NAMALWA (cell line): ENCODE measurements at regions not wholly inside any gene's neighbourhood (a gene's known extent, or its start where the extent isn't known, plus 50 kb on each side); places are given as distances from the start of the nearest gene placed in this dataset.

Source experiments
- DNase-seq: peaks from one replicate; pipeline ENCODE4 v3.0.0-alpha.2; 2015; ENCODE audit warnings: low spot score

- no peak for DNase-seq
Observed at GRCh38 chr18:43882358-43883055, 605.2 kb upstream of the SYT4 start.

GRCh38 chr18:43883886-43884285 lies 606.6 kb upstream of the SYT4 start:
- no peak for DNase-seq

DNA sequence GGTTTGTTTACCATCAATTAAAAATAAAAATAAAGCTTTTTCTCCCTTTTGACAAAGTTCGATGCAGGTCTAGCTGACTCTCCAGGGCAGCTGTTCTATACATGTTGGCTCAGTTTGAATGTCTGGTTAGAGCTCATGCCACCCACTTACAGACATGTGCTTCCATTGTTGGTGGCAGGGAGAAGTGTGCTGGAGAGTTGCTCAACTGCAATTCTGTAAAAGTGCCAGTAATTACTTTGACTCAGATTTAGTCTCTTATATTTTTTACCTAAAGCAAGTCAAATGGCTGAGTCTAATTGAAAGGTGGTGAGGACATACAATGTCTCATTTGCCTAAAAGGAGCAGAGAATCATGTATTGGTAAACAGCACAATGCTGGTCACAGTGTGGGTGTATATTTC lies 609.1 kb upstream of the SYT4 start:
- DNase-seq: no peak

DNA sequence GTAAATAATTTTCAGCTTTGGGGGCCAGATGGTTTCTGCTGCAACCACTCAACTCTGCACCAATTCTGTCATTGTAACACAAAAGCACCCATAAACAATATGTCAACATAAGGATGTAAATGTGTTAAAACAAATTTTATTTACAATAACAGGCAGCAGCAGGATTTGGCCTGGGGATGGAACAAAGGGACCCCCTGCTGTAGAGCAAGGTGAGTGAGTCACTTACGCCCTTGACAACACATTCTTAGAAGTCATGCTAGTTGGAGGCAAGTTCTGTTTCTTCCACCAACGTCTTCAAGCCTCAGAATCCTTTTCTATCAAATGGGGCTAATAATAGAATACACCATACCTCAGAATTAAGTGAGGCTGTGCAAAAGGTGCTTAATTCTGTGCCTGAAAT lies 610.2 kb upstream of the SYT4 start:
- no peak for DNase-seq

GRCh38 chr18:43888598-43888997 lies 611.3 kb upstream of the SYT4 start:
- DNase-seq: no peak

- no peak for DNase-seq
Observed at GRCh38 chr18:43893001-43893637, 615.8 kb upstream of the SYT4 start.

DNA sequence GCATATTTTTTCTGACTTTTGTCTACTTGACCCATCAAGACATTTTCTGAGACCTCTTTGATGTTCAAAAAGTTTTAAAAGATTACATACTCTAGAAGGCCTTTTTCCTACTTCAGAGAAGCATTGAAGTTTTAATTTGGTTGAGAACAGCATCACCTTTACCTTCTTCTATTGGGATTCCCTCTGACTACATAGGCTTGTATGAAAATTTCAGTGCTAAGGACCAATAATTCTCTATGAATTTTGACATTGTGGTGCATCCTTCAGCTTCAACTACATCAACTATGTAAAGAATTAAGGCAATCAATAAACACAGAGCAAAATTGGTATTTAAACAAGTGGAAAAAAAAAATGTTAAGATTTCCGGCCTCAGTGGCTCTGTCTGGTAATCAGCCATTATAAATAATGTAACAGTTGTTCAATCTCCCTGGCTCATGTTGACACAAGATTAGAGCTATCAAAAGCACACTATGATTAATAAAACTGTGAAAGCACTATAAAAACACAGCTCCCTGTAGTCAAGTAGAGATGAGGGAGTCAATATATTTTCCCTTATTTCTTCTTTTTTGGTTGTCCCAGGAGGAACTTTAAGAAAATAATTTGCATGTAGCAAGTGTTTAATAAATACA lies 627.0 kb upstream of the SYT4 start:
- DNase-seq: no peak

GRCh38 chr18:43914018-43914417 lies 636.7 kb upstream of the SYT4 start:
- DNase-seq: no peak

- no peak for DNase-seq
Observed at GRCh38 chr18:43916984-43917383, 639.7 kb upstream of the SYT4 start.

DNA sequence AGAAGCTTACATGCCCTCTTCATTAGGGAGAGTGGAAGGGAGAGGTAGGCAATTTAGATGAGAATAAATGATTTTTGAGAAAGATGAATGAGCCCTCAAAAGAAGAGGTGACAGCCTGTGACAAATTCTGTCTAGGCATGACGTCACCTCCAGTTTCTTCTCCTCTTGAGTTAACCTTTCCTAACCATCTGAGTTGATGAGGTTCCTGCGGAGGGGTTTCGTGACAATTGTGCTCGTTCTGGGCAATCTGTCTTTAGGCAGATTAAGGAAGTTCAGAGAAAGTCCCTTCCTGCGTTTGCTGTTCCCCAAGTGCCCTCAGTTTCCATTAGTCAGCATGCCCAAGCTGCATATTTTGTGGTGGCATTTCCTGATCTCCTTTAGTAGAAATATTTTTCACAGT lies 640.2 kb upstream of the SYT4 start:
- DNase-seq: no peak

GRCh38 chr18:43919551-43919950 lies 642.3 kb upstream of the SYT4 start:
- DNase-seq: no peak

DNA sequence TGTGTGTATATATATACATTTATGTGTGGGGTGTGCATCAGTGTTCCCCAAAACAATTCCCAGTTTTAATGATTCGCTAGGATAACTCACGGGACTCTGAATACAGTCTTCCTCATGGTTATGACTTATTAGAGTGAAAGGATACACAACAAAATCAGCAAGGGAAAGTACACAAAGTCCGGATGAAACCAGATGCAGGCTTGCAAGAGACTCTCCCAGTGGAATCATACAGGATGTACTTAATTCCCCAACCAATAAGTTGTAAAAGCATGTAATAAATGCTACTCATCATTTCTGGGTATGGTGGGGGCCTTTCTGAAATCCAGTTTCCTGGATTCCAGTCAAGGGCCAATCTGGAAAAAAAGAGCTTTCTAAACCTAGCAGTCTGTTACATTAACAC lies 654.1 kb upstream of the SYT4 start:
- DNase-seq: no peak

DNA sequence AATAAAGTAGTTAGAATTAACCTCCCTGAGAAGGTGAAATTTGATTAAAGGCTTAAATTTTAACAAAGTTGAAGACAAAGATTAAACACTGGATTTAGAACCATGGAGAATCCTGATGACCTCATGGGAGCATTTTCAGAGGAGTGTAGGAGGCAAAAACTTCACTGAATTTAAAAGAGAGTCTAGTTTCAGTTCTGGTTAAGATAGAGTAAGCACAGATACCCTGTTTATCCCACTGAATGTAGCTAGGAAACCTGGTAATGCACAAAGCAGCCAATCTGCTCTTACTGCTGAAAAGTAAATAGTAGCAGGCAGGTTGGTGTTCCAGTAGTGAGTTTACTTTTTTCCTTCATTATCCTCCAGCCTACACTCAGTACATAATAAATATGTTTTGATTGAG lies 654.9 kb upstream of the SYT4 start:
- no peak for DNase-seq

GRCh38 chr18:43933177-43933576 lies 655.9 kb upstream of the SYT4 start:
- no peak for DNase-seq

GRCh38 chr18:43934322-43934721 lies 657.0 kb upstream of the SYT4 start:
- no peak for DNase-seq

GRCh38 chr18:43934781-43935471 lies 657.6 kb upstream of the SYT4 start:
- no peak for DNase-seq

DNA sequence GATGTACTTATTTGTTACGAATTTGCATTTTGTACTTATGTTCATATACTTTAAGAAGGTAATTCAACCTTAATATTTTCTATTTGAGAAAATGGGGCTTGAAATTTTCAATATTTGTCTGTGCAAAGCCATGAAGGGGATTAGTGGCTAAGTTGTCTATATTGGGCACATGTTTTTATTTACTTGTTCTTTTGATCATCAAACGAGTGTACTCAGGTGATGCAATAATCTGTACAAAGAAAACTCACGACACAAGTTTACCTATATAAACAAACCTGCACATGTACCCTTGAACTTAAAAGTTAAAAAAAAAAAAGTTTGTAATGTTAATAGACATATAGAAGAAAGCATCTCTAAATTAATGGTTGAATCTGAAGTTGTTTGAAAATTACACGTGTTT lies 658.9 kb upstream of the SYT4 start:
- DNase-seq: no peak

- DNase-seq: no peak
Observed at GRCh38 chr18:43949291-43949690, 672.0 kb upstream of the SYT4 start.

GRCh38 chr18:43950062-43950461 lies 672.8 kb upstream of the SYT4 start:
- DNase-seq: no peak

DNA sequence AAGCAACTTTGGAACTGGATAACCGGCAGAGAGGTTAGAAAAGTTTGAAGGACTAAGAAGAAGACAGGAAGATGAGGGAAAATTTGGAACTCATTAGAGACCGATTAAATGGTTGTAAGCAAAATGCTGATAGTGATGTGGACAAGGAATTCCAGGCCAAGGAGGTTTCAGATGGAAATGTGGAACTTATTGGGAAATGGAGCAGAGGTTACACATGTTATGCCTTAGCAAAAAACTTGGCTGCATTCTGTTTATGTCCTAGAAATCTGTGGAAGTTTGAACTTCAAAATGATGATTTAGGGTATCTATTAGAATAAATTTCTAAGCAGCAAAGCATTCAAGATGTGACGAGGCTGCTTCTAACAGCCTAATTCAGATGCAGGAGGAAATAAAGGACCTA lies 675.1 kb upstream of the SYT4 start:
- no peak for DNase-seq

DNA sequence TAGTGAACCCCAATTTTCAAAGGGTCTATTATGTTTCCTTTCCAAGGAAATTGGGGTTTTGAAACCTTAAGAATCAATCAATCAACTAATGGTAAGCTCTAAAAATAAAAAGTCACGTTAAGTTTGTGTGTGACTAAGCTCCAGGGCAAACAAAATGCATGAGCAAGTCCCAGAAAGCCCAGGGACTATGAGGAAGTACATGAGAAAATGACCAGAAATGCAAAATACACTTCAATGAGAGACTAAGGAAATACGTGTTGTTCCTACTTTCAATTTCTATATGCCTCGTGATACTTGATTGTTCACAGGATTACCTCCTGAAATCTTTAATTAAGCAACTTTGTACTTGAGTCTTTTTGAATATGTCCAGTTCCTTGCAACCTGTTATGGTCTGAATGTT lies 684.4 kb upstream of the SYT4 start:
- peak; percentile 7 for DNase-seq

DNA sequence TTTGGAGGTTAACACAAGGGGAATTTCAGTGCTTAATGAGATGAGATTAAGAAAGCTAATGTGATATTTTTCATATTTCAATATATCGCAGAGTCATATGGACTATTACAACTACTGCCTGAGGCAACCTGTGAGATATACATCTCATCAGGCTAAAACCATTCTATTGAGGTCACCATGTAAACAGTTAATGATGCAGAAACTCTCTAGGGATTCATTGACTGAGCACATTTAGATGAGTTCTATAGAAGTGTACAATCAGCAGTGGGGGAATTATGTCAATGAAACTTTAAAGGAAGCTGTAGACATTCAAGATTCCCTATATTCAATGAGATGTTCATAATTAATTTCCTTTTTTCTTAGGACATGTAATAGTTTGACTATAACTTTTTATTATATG lies 687.4 kb upstream of the SYT4 start:
- DNase-seq: no peak

GRCh38 chr18:43965691-43966090 lies 688.4 kb upstream of the SYT4 start:
- DNase-seq: no peak
